B cell (primary cell): ENCODE measurements at regions not wholly inside any gene's neighbourhood (a gene's known extent, or its start where the extent isn't known, plus 50 kb on each side); places are given as distances from the start of the nearest gene placed in this dataset.

Experiments used
- ATAC-seq: fragments of 200-7000 bp; cut with Tn5 transposase; one replicate; pipeline ENCODE4 v1.10.0; 2021; ENCODE audit warnings: low read depth, mild to moderate bottlenecking, moderate number of reproducible peaks, moderate library complexity
- CTCF ChIA-PET: fragments of 350-600 bp; sonication (Branson Sonifier 250); formaldehyde crosslinking; loops from one replicate; lab custom pipeline; 2021; ENCODE audit warnings: antibody characterized with exemption, inconsistent platforms; lab: Charles Lee
- POLR2A ChIA-PET: fragments of 350-600 bp; sonication (Branson Sonifier 250); formaldehyde crosslinking; loops from one replicate; lab custom pipeline; 2021; ENCODE audit warnings: antibody characterized with exemption; lab: Charles Lee
- DNase-seq: peaks from one replicate; pipeline ENCODE4 v3.0.0; 2013
- H2AFZ ChIP-seq: 2 replicates; pipeline ENCODE4 v1.6.1; 2012; ENCODE audit warnings: mild to moderate bottlenecking, low read depth, low read length; ENCODE audit not compliant: insufficient read depth, poor library complexity, severe bottlenecking
- H3K27ac ChIP-seq, 2 donors: 1 replicate in 1 of 2; 2 replicates in 1 of 2; pipeline ENCODE4 v1.5.1; 2012 to 2013; ENCODE audit warnings: low read length in 2 of 2, mild to moderate bottlenecking in 2 of 2, moderate library complexity in 1 of 2
- H3K27me3 ChIP-seq, 4 experiments: fragments of 200-600 bp in 1 of 4; sonication (generic) in 1 of 4; replicated peaks in 1 of 4; 1 replicate in 2 of 4; 2 replicates in 2 of 4; pipeline versions ENCODE4 v1.6.1 to v1.7.0; 2013 to 2016; ENCODE audit warnings: low read length in 3 of 4, mild to moderate bottlenecking in 2 of 4, mixed read lengths in 1 of 4, moderate library complexity in 1 of 4; ENCODE audit not compliant: insufficient read depth in 4 of 4, control insufficient read depth in 3 of 4; ENCODE audit errors: control extremely low read depth in 1 of 4
- H3K36me3 ChIP-seq, 2 experiments: replicated peaks in 1 of 2; 1 replicate in 1 of 2; 2 replicates in 1 of 2; pipeline versions ENCODE4 v1.6.1 to v1.7.1; 2013; ENCODE audit warnings: low read length in 1 of 2; ENCODE audit not compliant: insufficient read depth in 2 of 2, control insufficient read depth in 1 of 2; ENCODE audit errors: control extremely low read depth in 1 of 2, extremely low read depth in 1 of 2
- H3K4me1 ChIP-seq, 2 donors: fragments of 200-600 bp in 1 of 2; sonication (generic) in 1 of 2; 1 replicate in 1 of 2; 2 replicates in 1 of 2; pipeline versions ENCODE4 v1.5.1 to v1.6.1; 2013 to 2017; ENCODE audit warnings: low read length in 2 of 2; ENCODE audit not compliant: control insufficient read depth in 2 of 2, insufficient read depth in 2 of 2
- H3K4me2 ChIP-seq: replicated peaks from 2 replicates; pipeline ENCODE3; 2012; ENCODE audit warnings: mild to moderate bottlenecking, low read depth, low read length; ENCODE audit not compliant: poor library complexity, severe bottlenecking
- H3K4me3 ChIP-seq, 5 experiments: fragments of 200-600 bp in 1 of 5; sonication (generic) in 1 of 5; 1 replicate in 3 of 5; 2 replicates in 2 of 5; pipeline versions ENCODE4 v1.5.1 to v1.7.0; 2011 to 2016; ENCODE audit warnings: low read length in 4 of 5, mild to moderate bottlenecking in 4 of 5, low read depth in 2 of 5, control low read depth in 1 of 5, moderate library complexity in 1 of 5; ENCODE audit not compliant: insufficient read depth in 1 of 5; ENCODE audit errors: control extremely low read depth in 1 of 5, extremely low read depth in 1 of 5
- H3K79me2 ChIP-seq: fragments of 200-600 bp; sonication (generic); one replicate; pipeline ENCODE4 v1.6.0; 2016; ENCODE audit warnings: low read length; ENCODE audit not compliant: control insufficient read depth, insufficient read depth
- H3K9ac ChIP-seq: fragments of 200-600 bp; sonication (generic); 2 replicates; pipeline ENCODE4 v1.6.1; 2017; ENCODE audit warnings: mild to moderate bottlenecking, low read length, moderate library complexity
- H3K9me3 ChIP-seq, 3 donors: one replicate each; pipeline versions ENCODE4 v1.6.1 to v1.7.1; 2013; ENCODE audit warnings: low read length in 2 of 3; ENCODE audit not compliant: control insufficient read depth in 2 of 3, insufficient read depth in 1 of 3; ENCODE audit errors: control extremely low read depth in 1 of 3
- H4K20me1 ChIP-seq: 2 replicates; pipeline ENCODE4 v1.6.0; 2012; ENCODE audit warnings: mild to moderate bottlenecking, low read length; ENCODE audit not compliant: insufficient read depth, control insufficient read depth, poor library complexity, severe bottlenecking
- H3K27ac Mint-ChIP-seq: one replicate; pipeline ENCODE4 v1.8.0; 2021; ENCODE audit warnings: mixed read lengths
- H3K27me3 Mint-ChIP-seq: one replicate; pipeline ENCODE4 v1.8.0; 2021; ENCODE audit warnings: mixed read lengths
- H3K4me1 Mint-ChIP-seq: one replicate; pipeline ENCODE4 v1.8.0; 2021; ENCODE audit warnings: mixed read lengths
- H3K4me3 Mint-ChIP-seq: one replicate; pipeline ENCODE4 v1.8.0; 2021; ENCODE audit warnings: mixed read lengths
- H3K9me3 Mint-ChIP-seq: one replicate; pipeline ENCODE4 v1.8.0; 2022; ENCODE audit warnings: mixed read lengths; ENCODE audit not compliant: insufficient read depth
- EZH2 ChIP-seq: IDR thresholded peaks from 2 replicates; pipeline ENCODE4 v1.6.1; 2012; ENCODE audit warnings: borderline replicate concordance, low read depth, mild to moderate bottlenecking, moderate library complexity, low read length; ENCODE audit not compliant: insufficient read depth, poor library complexity, severe bottlenecking
- WGBS: methylation state at CpG from one replicate; pipeline ENCODE4 v1.1.5; 2013; ENCODE audit warnings: missing lambda C conversion rate; ENCODE audit not compliant: insufficient coverage; 5-methylcytosine and 5-hydroxymethylcytosine counted together
- intact Hi-C: fragments of 100-400 bp; cut with micrococcal nuclease; formaldehyde crosslinking; loops from one replicate; pipeline ENCODE4 v1.10.0; 2022
- TF ChIP-seq, protein P1 (sequence below): fragments of 200-600 bp; IDR thresholded peaks from one replicate; pipeline ENCODE4 v1.8.0; 2022; ENCODE audit warnings: antibody characterized with exemption, mild to moderate bottlenecking

DNA sequence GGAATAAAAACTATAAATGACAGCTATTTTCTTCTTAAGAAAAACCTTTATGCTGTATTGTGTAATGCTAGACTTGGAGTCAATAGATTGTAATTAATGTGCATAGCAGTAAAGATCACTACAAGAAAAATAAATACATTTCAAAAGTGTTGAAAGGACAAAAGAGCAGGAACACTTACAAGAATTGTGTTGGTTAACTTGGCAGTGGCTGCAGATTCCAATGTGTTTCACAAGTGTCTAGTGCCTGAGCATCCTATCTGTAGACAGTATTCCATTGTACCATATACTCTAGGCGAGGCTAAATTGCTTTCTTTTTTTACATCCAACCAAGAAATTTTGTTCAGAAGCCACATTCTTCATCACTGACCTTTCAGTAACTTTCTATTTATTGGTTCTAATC lies 924.1 kb downstream of the EPHA7 start:
- no peak overlapping the region for H3K27ac Mint-ChIP-seq
- no peaks in the 10 kb centered on the region for H3K4me1 Mint-ChIP-seq
- no peak for ATAC-seq
- no peak for DNase-seq
- Histone ChIP-seq H3K27ac (no peak overlapping the region), H3K4me2 (no peak overlapping the region), H3K9me3 (peaks cover 0 to 3% (median 0%) of the 10 kb centered on the region in 3 donors), H3K27me3 (no peaks in the 10 kb centered on the region), H3K4me1 (no peaks in the 10 kb centered on the region), H3K4me3 (no peak overlapping the region), H4K20me1 (no peaks in the 10 kb centered on the region), H2AFZ (no peak overlapping the region), H3K36me3 (no peaks in the 10 kb centered on the region), H3K79me2 (no peaks in the 10 kb centered on the region), H3K9ac (no peak overlapping the region)
- no peaks in the 10 kb centered on the region for H3K27me3 Mint-ChIP-seq
- no peaks in the 10 kb centered on the region for H3K9me3 Mint-ChIP-seq
- WGBS: 100% methylated on average over 1 of the region's 1 CpG
- intact Hi-C loops: no loop called here
- H3K4me3 Mint-ChIP-seq: no peak overlapping the region
- TF ChIP-seq, protein P1, sequence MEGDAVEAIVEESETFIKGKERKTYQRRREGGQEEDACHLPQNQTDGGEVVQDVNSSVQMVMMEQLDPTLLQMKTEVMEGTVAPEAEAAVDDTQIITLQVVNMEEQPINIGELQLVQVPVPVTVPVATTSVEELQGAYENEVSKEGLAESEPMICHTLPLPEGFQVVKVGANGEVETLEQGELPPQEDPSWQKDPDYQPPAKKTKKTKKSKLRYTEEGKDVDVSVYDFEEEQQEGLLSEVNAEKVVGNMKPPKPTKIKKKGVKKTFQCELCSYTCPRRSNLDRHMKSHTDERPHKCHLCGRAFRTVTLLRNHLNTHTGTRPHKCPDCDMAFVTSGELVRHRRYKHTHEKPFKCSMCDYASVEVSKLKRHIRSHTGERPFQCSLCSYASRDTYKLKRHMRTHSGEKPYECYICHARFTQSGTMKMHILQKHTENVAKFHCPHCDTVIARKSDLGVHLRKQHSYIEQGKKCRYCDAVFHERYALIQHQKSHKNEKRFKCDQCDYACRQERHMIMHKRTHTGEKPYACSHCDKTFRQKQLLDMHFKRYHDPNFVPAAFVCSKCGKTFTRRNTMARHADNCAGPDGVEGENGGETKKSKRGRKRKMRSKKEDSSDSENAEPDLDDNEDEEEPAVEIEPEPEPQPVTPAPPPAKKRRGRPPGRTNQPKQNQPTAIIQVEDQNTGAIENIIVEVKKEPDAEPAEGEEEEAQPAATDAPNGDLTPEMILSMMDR: no peak
- no peak for TF ChIP-seq EZH2
- ChIA-PET POLR2A (no interaction called here), CTCF (no interaction called here)

DNA sequence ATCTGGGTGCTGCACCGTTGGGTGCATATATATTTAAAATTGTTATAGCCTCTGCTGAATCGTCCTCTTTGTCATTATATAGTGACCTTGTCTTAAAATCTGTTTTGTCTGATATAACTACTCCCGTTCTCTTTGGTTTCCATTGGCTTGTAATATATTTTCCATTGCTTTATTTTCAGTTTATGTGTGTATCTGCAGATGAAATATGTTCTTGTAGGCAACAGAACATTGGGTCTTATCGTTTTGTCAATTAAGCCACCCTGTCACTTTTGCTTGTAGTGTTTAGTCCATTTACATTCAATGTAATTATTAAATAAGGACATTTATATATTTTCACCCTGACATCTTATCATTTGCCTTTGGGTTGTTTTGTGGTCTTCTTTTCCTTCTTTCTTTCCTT lies 933.9 kb downstream of the EPHA7 start:
- no peaks in the 10 kb centered on the region for H3K36me3 ChIP-seq
- no peaks in the 10 kb centered on the region for H3K79me2 ChIP-seq
- no peak for TF ChIP-seq EZH2
- TF ChIP-seq, protein P1: no peak
- H3K9me3 ChIP-seq: peaks cover 0 to 8% (median 0%) of the 10 kb centered on the region in 3 donors
- H3K9ac ChIP-seq: no peak overlapping the region
- no peaks in the 10 kb centered on the region for H4K20me1 ChIP-seq
- H3K27me3 ChIP-seq: no peaks in the 10 kb centered on the region
- DNase-seq: no peak
- CTCF ChIA-PET: no interaction called here
- no CpG with 5 or more reads among the region's 4 CpGs for WGBS
- intact Hi-C loops: no loop called here
- Mint-ChIP-seq H3K27ac (no peak overlapping the region), H3K9me3 (peaks cover 1% of the 10 kb centered on the region), H3K4me3 (no peak overlapping the region), H3K4me1 (no peaks in the 10 kb centered on the region), H3K27me3 (no peaks in the 10 kb centered on the region)
- ATAC-seq: no peak
- POLR2A ChIA-PET: no interaction called here
- no peaks in the 10 kb centered on the region for H3K4me1 ChIP-seq
- no peak overlapping the region for H2AFZ ChIP-seq
- no peak overlapping the region for H3K27ac ChIP-seq
- no peak overlapping the region for H3K4me2 ChIP-seq
- H3K4me3 ChIP-seq: no peak overlapping the region
